NB4 (cell line): ENCODE measurements at regions not wholly inside any gene's neighbourhood (a gene's known extent, or its start where the extent isn't known, plus 50 kb on each side); places are given as distances from the start of the nearest gene placed in this dataset.

Experiments used
- DNase-seq: peaks from one replicate; pipeline ENCODE4 v3.0.0; 2010; ENCODE audit warnings: low read depth
- H3K4me3 ChIP-seq: one replicate; pipeline ENCODE4 v1.5.1; 2011; ENCODE audit warnings: mild to moderate bottlenecking, low read depth, low read length, moderate library complexity
- MYC ChIP-seq: IDR thresholded peaks from 2 replicates; pipeline ENCODE4 v1.6.1; 2011; ENCODE audit warnings: low read depth, low read length
- POLR2A ChIP-seq: IDR thresholded peaks from 2 replicates; pipeline ENCODE4 v1.6.1; 2011; ENCODE audit warnings: mild to moderate bottlenecking; ENCODE audit not compliant: insufficient read length; ENCODE audit errors: extremely low read depth
- TF ChIP-seq, protein P1 (sequence below): IDR thresholded peaks from one replicate; pipeline ENCODE4 v1.5.1; 2012; ENCODE audit warnings: low read depth, low read length
- TF ChIP-seq, protein P2 (sequence below): IDR thresholded peaks from 2 replicates; pipeline ENCODE4 v1.6.1; 2011; ENCODE audit warnings: low read depth, low read length

- no peak overlapping the region for H3K4me3 ChIP-seq
- DNase-seq, result no peak
- TF ChIP-seq, protein P1, sequence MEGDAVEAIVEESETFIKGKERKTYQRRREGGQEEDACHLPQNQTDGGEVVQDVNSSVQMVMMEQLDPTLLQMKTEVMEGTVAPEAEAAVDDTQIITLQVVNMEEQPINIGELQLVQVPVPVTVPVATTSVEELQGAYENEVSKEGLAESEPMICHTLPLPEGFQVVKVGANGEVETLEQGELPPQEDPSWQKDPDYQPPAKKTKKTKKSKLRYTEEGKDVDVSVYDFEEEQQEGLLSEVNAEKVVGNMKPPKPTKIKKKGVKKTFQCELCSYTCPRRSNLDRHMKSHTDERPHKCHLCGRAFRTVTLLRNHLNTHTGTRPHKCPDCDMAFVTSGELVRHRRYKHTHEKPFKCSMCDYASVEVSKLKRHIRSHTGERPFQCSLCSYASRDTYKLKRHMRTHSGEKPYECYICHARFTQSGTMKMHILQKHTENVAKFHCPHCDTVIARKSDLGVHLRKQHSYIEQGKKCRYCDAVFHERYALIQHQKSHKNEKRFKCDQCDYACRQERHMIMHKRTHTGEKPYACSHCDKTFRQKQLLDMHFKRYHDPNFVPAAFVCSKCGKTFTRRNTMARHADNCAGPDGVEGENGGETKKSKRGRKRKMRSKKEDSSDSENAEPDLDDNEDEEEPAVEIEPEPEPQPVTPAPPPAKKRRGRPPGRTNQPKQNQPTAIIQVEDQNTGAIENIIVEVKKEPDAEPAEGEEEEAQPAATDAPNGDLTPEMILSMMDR, result no peak
- TF ChIP-seq, protein P2, sequence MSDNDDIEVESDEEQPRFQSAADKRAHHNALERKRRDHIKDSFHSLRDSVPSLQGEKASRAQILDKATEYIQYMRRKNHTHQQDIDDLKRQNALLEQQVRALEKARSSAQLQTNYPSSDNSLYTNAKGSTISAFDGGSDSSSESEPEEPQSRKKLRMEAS, result no peak
- no peak for TF ChIP-seq MYC
- TF ChIP-seq POLR2A, result no peak
Measured at GRCh38 chr7:51620706-51621105, 304.1 kb upstream of the COBL start.

- DNase-seq, result no peak
- no peak overlapping the region for H3K4me3 ChIP-seq
- no peak for TF ChIP-seq MYC
- TF ChIP-seq, protein P2, result no peak
- no peak for TF ChIP-seq POLR2A
- TF ChIP-seq, protein P1, result no peak
Measured at GRCh38 chr7:51619880-51620279, 303.3 kb upstream of the COBL start.

DNA sequence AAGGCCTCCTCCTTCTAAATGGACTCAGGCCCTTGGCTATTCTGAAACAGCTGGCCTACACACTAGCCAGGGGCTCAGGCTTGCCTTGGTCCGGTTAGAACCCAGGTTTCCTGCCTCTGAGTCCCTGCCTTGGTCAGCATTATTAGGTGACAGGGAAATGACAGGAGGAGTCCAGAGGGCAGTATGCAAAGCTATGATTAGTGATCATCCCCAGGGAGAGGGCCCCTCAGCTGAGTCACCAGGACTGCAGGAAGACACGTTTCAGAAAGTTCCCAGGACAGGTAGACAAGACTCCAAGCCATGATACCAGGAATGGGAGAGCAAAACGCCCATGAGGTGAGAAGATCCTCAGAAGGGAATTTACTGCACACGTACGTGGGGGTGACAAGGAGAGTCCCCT is 301.1 kb upstream of the COBL start:
- TF ChIP-seq, protein P1, result no peak
- TF ChIP-seq MYC (no peak), POLR2A (no peak)
- TF ChIP-seq, protein P2, result no peak
- DNase-seq, result no peak

GRCh38 chr7:51613911-51614357 is 297.3 kb upstream of the COBL start:
- TF ChIP-seq, protein P2, result no peak
- TF ChIP-seq MYC (no peak), POLR2A (no peak)
- TF ChIP-seq, protein P1, result no peak
- H3K4me3 ChIP-seq, result no peak overlapping the region
- no peak for DNase-seq

More for the DNA sequence above, 301.1 kb upstream of the COBL start:
- H3K4me3 ChIP-seq, result no peak overlapping the region

GRCh38 chr7:51611937-51612336 is 295.3 kb upstream of the COBL start:
- TF ChIP-seq, protein P2, result no peak
- TF ChIP-seq POLR2A (no peak), MYC (no peak)
- TF ChIP-seq, protein P1, result no peak
- H3K4me3 ChIP-seq, result no peak overlapping the region
- DNase-seq, result no peak

DNA sequence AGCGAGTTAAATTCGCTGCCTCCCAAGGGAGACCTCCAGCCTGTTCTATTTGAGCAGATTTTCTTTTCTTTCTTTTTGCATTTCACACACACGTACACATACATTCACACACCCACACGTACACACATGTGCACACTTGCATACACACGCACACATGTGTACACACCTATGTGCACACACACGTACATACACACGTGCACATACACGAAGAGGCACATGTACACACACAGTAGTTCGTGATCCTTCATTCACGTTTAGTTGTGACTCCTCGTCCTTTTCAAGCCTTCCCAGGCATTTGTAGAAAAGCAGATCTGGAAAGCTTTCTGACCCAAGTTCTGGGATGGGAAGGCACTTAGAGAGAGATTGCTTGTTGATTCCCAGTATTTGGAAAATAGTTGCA is 290.8 kb upstream of the COBL start:
- H3K4me3 ChIP-seq, result no peak overlapping the region
- TF ChIP-seq, protein P1, result no peak
- TF ChIP-seq, protein P2, result no peak
- no peak for TF ChIP-seq MYC
- no peak for TF ChIP-seq POLR2A
- no peak for DNase-seq
